SH-SY5Y (cell line): ENCODE measurements at regions not wholly inside any gene's neighbourhood (a gene's known extent, or its start where the extent isn't known, plus 50 kb on each side); places are given as distances from the start of the nearest gene placed in this dataset.

Experiments used
- GATA2 ChIP-seq: IDR thresholded peaks from 2 replicates; pipeline ENCODE4 v1.6.1; 2011; ENCODE audit warnings: mild to moderate bottlenecking, low read depth, low read length
- GATA3 ChIP-seq: IDR thresholded peaks from 2 replicates; pipeline ENCODE4 v1.6.1; 2011; ENCODE audit warnings: low read depth, mild to moderate bottlenecking, low read length, moderate library complexity

DNA sequence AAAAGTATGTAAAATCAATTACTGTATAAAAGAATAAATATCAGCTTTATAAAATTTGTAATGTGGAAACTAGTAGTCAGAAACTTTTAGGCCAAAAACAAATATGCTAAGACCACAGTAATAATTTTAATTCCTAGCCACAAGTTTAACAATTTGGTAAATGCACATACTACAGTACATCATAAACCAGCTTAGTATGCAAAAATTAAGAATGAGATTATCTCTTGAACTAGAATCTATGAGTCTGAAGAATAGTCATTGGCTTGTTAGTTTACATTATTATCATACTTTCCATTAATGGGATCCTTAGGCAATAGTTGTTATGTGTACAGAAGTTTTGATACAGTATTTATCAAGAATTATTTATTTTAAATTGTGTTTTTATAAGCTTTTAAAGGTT, 491.9 kb upstream of the FSIP2 start:
- no peak for TF ChIP-seq GATA2
- TF ChIP-seq GATA3, result no peak
